Stomach (tissue), 8 donors: ENCODE measurements at regions not wholly inside any gene's neighbourhood (a gene's known extent, or its start where the extent isn't known, plus 50 kb on each side); places are given as distances from the start of the nearest gene placed in this dataset.

Source experiments
- DNase-seq, 2 donors: peaks; one replicate each; pipeline versions ENCODE4 v3.0.0 to v3.0.0-alpha.2; 2013 to 2019
- H3K27ac ChIP-seq, 5 donors: fragments of 200-600 bp in 4 of 5; sonication (generic) in 4 of 5; one replicate each; pipeline ENCODE4 v1.5.1; 2013 to 2019; ENCODE audit warnings: mild to moderate bottlenecking in 1 of 5, moderate library complexity in 1 of 5
- H3K27me3 ChIP-seq, 3 donors: fragments of 200-600 bp; sonication (generic); one replicate each; pipeline ENCODE4 v1.5.1; 2017 to 2019; ENCODE audit warnings: mixed run types in 1 of 3
- H3K36me3 ChIP-seq, 4 donors: fragments of 200-600 bp; sonication (generic); 1 replicate in 3 of 4; 2 replicates in 1 of 4; pipeline ENCODE4 v1.5.1; 2016 to 2019
- H3K4me1 ChIP-seq, 4 donors: fragments of 200-600 bp; sonication (generic); one replicate each; pipeline ENCODE4 v1.5.1; 2016 to 2019
- H3K4me3 ChIP-seq, 4 donors: fragments of 200-600 bp; sonication (generic) in 3 of 4; one replicate each; pipeline ENCODE4 v1.5.1; 2016 to 2019; ENCODE audit warnings: mild to moderate bottlenecking in 1 of 4
- H3K9me3 ChIP-seq, 4 donors: fragments of 200-600 bp; sonication (generic); one replicate each; pipeline ENCODE4 v1.5.1; 2016 to 2019
- EP300 ChIP-seq: sonication (generic); formaldehyde crosslinking; IDR thresholded peaks from one replicate; pipeline ENCODE4 v1.6.1; 2017; ENCODE audit warnings: antibody characterized with exemption
- POLR2A ChIP-seq, 4 donors: fragments of 450-650 bp; IDR thresholded peaks; one replicate each; pipeline ENCODE4 v1.6.1; 2016; ENCODE audit warnings: antibody characterized with exemption in 4 of 4, control low read depth in 2 of 4, mild to moderate bottlenecking in 1 of 4, moderate library complexity in 1 of 4
- POLR2AphosphoS5 ChIP-seq, 3 donors: sonication (generic); formaldehyde crosslinking; IDR thresholded peaks; one replicate each; pipeline ENCODE4 v1.6.1; 2016; ENCODE audit warnings: antibody characterized with exemption in 3 of 3
- WGBS, 5 donors: extraction: QIAGEN DNeasy Blood & Tissue Kit in 3 of 5; methylation state at CpG; one replicate each; pipeline versions ENCODE4 v1.1.5 to v1.1.7; 2013 to 2018; 5-methylcytosine and 5-hydroxymethylcytosine counted together
- intact Hi-C: fragments of 100-400 bp; cut with DNase I; formaldehyde crosslinking; loops from one replicate; pipeline ENCODE4 v1.15.1; 2023; ENCODE audit warnings: low total_unique reads
- TF ChIP-seq, protein P1 (sequence below), 7 experiments: fragments of 450-650 bp in 4 of 7; fragments of 200-600 bp in 3 of 7; sonication (generic) in 3 of 7; IDR thresholded peaks; one replicate each; pipeline ENCODE4 v1.5.1; 2016 to 2019; ENCODE audit warnings: antibody characterized with exemption in 7 of 7, control low read depth in 2 of 7, mild to moderate bottlenecking in 1 of 7
- donor health status: healthy with polysubstance abuse.
- donor health status: Bipolar disorder and iron deficiency.
- donor health status: healthy.

DNA sequence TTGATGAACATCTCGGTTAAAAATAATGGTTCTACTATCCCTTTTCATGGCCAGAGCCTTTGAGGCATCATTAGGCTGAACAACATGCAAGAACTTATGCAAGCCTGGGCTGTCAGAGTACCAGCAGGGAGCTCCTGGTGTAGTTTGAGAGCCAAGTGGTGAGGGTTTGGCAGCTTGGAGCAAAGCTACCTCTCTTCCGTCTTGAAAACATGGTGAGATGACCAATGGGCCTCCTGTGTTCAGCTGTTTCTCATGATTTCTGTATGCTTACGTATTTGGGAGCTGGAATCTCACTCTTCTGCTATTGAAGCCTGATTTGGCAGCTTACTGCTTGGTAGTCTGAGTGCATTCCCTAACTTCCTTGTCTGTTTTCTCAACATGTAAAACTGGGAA lies 150.4 kb downstream of the CXCL12 start:
- Histone ChIP-seq H3K9me3 (no peaks in the 10 kb centered on the region), H3K27ac (no peak overlapping the region), H3K4me1 (peaks cover 0 to 17% (median 0%) of the 10 kb centered on the region in 4 donors), H3K4me3 (no peak overlapping the region), H3K36me3 (no peaks in the 10 kb centered on the region), H3K27me3 (peaks cover 0 to 7% (median 0%) of the 10 kb centered on the region in 3 donors)
- peak in 1 of 2 donors; percentile 44 for DNase-seq
- no peak for TF ChIP-seq EP300
- TF ChIP-seq, protein P1, sequence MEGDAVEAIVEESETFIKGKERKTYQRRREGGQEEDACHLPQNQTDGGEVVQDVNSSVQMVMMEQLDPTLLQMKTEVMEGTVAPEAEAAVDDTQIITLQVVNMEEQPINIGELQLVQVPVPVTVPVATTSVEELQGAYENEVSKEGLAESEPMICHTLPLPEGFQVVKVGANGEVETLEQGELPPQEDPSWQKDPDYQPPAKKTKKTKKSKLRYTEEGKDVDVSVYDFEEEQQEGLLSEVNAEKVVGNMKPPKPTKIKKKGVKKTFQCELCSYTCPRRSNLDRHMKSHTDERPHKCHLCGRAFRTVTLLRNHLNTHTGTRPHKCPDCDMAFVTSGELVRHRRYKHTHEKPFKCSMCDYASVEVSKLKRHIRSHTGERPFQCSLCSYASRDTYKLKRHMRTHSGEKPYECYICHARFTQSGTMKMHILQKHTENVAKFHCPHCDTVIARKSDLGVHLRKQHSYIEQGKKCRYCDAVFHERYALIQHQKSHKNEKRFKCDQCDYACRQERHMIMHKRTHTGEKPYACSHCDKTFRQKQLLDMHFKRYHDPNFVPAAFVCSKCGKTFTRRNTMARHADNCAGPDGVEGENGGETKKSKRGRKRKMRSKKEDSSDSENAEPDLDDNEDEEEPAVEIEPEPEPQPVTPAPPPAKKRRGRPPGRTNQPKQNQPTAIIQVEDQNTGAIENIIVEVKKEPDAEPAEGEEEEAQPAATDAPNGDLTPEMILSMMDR (IDR thresholded peaks at IDR 0.05) = no peak
- intact Hi-C loops = no loop called here
- 47 to 85% (median 81%) methylated on average over 3 of the region's 3 CpGs for WGBS, 5 donors

DNA sequence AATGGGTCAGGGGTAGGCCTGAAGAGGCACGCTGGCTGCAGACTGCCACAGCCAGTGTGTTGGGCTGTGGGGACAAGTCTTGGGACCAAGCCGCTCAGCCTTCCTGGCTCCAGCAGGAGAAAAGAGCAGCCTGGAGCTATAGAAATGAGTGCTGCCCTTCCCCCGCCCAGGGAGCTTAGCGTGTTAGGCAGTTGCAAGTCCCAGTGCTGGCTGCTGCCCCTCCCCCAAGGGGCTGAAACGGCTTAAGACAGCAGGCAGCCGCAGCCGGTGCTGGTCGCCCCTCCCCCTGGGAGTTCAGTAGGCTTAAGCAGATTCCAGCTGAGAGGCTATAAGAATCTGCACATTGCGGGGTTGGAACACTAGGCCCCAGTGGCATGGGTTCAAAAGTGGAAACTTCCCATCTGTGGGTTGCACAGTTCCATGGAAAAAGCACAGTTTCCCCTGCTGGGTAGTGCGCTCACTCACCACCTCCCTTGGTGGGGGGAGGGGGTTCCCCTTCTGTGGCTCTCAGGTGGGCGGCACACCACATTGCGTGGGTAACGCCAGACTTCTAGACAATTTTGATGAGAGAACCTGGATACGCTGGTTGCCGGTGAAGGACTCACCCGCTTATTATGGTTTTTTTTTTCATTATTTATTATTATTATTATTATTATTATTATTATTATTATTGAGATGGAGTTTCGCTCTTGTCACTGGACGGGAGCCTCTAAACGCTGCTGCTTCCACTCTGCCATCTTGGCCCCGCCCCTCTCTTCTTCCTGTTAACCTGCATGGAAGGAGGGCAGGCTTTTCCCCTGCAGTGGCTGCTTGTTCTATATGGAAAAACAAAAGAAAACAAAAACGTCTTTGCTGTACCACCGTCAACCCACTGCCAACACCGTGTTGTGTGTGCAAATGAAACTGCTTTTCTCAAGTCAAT lies 151.1 kb downstream of the CXCL12 start:
- 46 to 59% (median 53%) methylated on average over 15 to 23 of the region's 23 CpGs for WGBS, 5 donors
- intact Hi-C loops = no loop called here

DNA sequence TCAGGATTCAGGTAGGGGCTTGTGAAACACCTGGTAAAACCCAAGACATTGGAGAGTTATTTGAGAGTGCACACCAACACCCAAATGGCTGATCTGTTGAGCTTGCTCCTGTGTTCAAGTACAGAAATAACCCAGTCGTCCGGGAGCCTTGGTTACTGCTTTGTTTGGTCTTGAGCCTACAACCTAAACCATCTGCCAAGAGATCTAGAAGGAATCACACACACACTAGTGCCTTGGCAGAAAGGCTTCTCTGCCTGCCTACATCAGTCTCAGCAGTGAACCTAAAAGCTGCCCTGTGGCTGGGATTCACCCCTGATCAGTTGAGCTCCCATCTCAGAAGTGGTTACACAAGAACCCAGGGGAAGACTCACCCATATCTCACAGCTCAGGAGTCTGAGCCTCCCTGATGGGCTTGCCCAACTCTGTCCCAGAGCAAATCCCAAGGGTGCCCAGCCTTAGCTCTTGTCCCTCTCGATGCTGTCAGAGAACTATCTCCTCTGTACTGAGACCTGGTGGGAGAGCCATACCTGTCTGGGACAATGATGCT lies 167.6 kb downstream of the CXCL12 start:
- no peak for DNase-seq
- Histone ChIP-seq H3K36me3 (no peaks in the 10 kb centered on the region), H3K27me3 (no peaks in the 10 kb centered on the region), H3K9me3 (peaks cover 0 to 17% (median 7%) of the 10 kb centered on the region in 4 donors), H3K4me1 (no peaks in the 10 kb centered on the region), H3K4me3 (no peak overlapping the region), H3K27ac (no peak overlapping the region)
- intact Hi-C loops = no loop called here
- WGBS, 5 donors = 82 to 93% (median 89%) methylated on average over 3 of the region's 3 CpGs
- TF ChIP-seq POLR2A (IDR thresholded peaks at IDR 0.05) (no peak), POLR2AphosphoS5 (IDR thresholded peaks at IDR 0.05) (no peak), EP300 (no peak)
- TF ChIP-seq, protein P1 (IDR thresholded peaks at IDR 0.05) = no peak

More for the DNA sequence above, 151.1 kb downstream of the CXCL12 start:
- TF ChIP-seq POLR2A (IDR thresholded peaks at IDR 0.05) (no peak), POLR2AphosphoS5 (IDR thresholded peaks at IDR 0.05) (no peak), EP300 (no peak)
- TF ChIP-seq, protein P1 (IDR thresholded peaks at IDR 0.05) = no peak
- H3K4me3 ChIP-seq = no peak overlapping the region
- peak overlapping the region in 1 of 5 donors; percentile 8 for H3K27ac ChIP-seq
- H3K4me1 ChIP-seq = peaks cover 0 to 17% (median 0%) of the 10 kb centered on the region in 4 donors
- no peaks in the 10 kb centered on the region for H3K9me3 ChIP-seq
- no peaks in the 10 kb centered on the region for H3K36me3 ChIP-seq
- peak; percentile 29 to 92 for DNase-seq
- H3K27me3 ChIP-seq = peaks cover 0 to 7% (median 0%) of the 10 kb centered on the region in 3 donors

DNA sequence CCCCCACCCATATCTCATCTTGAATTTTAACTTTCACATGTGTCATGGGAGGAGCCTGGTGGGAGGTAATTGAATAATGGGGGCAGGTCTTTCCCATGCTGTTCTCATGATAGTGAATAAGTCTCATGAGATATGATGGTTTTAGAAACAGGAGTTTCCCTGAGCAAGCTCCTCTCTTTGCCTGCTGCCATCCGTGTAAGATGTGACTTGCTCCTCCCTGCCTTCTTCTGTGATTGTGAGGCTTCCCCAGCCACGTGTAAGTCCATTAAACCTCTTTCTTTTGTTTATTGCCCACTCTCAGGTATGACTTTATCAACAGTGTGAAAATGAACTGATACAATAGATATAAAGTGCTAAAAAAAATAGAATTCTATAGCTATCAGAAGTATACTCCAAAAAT lies 168.8 kb downstream of the CXCL12 start:
- Histone ChIP-seq H3K4me1 (no peaks in the 10 kb centered on the region), H3K4me3 (no peak overlapping the region), H3K27ac (no peak overlapping the region), H3K9me3 (peaks cover 0 to 17% (median 7%) of the 10 kb centered on the region in 4 donors), H3K27me3 (no peaks in the 10 kb centered on the region), H3K36me3 (no peaks in the 10 kb centered on the region)
- WGBS, 5 donors = 52 to 85% (median 75%) methylated on average over 2 of the region's 2 CpGs
- DNase-seq = no peak
- no peak for TF ChIP-seq EP300
- TF ChIP-seq, protein P1 (IDR thresholded peaks at IDR 0.05) = no peak
- no peak for TF ChIP-seq POLR2A (IDR thresholded peaks at IDR 0.05)
- TF ChIP-seq POLR2AphosphoS5 (IDR thresholded peaks at IDR 0.05) = no peak
- intact Hi-C loops = no loop called here
